ENCODE measurements at regions not wholly inside any gene's neighbourhood (a gene's known extent, or its start where the extent isn't known, plus 50 kb on each side); places are given as distances from the start of the nearest gene placed in this dataset.

DNA sequence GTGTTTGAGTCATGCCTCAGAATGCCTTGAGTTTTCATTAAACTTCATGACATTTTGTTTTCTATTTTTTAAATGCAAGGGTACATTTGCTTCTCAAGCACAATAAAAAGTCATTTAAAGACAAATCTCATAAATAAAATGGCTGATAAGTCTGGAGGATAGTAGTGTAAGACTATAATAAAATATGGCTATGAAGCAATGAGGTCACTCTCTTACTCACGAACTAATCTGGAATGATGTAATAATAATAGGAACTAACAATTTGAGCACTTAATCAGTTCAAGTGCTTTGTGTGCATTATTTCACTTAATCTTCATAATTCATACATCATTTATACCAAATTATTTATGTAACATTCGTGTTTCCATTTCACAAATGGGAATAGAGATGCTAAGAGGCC lies 149.3 kb upstream of the CTTNBP2 start:
- no peak for DNase-seq (ENCODE audit: low read depth)

- DNase-seq (ENCODE audit: low read depth): no peak
Observed at GRCh38 chr7:118026791-118027190, 153.6 kb upstream of the CTTNBP2 start.

DNA sequence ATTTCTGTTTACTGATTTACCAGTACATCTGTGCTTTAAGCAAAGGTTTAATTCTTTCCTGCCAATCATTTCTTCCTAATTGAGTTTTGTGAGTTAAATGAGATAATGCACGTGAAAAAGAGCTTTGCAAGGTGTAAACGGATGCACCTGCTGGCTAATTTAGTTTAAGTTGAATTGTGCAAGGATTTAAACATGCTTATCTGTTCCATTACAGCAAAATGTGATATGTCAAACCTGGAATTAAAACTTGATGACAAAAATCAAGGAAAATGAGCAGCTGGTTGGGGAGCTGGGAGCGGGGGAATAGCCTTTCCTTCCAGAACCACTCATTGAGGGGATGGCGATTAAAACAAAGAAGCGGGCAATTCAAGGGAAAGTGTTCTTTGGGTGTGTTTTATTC lies 155.0 kb upstream of the CTTNBP2 start:
- no peak for DNase-seq (ENCODE audit: low read depth)

GRCh38 chr7:118029826-118030422 lies 154.0 kb upstream of the LSM8 start:
- no peak for DNase-seq (ENCODE audit: low read depth)

- no peak for DNase-seq (ENCODE audit: low read depth)
Observed at GRCh38 chr7:118033273-118033672, 150.7 kb upstream of the LSM8 start.

DNA sequence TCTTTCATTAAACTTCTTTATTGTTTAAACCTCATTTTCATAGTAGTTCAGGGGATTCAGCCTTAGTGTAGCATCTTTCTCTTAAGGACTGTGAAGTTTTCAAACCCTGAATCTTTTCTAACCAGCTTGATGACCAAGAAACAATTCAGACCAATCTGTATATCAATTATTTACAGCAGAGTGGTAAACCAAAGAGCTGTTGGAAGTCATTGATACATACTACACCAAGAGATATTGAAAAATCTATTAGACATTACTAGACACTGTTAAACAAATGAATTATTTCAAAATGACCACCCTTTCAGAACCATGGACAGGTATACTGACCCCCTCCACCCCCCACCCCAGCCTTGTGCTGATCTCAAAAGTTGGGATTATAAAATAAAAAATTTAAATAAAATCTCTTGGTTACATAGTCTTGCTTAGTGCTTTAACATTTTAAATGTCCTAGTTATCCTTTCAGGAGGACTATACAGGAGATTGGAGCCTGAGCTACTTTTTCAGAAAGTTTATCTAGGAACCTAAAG lies 143.9 kb upstream of the LSM8 start:
- DNase-seq (ENCODE audit: low read depth): no peak

GRCh38 chr7:118040562-118040961 lies 143.4 kb upstream of the LSM8 start:
- no peak for DNase-seq (ENCODE audit: low read depth)

- DNase-seq (ENCODE audit: low read depth): no peak
Observed at GRCh38 chr7:118041251-118041878, 142.6 kb upstream of the LSM8 start.

DNA sequence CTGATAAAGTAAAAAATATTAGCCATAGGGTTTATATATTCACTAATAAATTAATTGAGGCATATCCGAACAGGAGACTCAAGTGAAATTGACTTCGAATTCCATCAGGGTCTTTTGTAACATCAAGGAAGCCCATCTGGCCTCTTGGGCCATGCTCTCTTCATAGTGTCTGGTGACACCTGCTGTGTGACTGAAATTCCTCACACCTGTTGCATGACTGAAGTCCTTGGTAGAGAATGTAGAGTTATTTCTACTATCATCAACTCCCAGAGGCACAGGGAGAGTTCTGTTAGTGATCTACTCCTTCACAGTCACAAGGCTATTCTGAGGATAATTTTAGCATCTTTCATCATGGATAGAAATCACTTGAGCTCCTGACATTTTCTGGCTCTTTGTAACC lies 138.3 kb upstream of the LSM8 start:
- no peak for DNase-seq (ENCODE audit: low read depth)

GRCh38 chr7:118046086-118046485 lies 137.9 kb upstream of the LSM8 start:
- DNase-seq (ENCODE audit: low read depth): no peak

GRCh38 chr7:118046801-118047200 lies 137.2 kb upstream of the LSM8 start:
- DNase-seq (ENCODE audit: low read depth): no peak

DNA sequence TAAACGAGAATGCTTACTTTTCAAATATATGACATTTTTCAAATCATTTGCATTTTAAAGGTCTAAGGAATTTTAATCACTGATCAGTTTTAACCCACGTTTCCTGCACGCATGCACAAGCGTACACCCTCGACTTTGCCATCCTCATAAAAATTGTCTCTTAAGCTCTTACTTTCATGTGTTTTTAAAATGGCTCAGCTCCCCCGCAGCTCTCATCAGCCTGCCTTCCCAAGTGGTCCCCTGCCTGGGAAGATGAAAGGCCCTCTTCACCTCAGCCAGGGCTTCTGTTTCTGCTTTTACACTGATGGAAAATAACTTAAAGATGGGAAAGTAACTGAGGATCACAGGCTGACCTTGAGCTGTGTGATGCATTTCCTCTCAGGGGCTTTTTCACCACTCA lies 131.6 kb upstream of the LSM8 start:
- DNase-seq (ENCODE audit: low read depth): no peak

DNA sequence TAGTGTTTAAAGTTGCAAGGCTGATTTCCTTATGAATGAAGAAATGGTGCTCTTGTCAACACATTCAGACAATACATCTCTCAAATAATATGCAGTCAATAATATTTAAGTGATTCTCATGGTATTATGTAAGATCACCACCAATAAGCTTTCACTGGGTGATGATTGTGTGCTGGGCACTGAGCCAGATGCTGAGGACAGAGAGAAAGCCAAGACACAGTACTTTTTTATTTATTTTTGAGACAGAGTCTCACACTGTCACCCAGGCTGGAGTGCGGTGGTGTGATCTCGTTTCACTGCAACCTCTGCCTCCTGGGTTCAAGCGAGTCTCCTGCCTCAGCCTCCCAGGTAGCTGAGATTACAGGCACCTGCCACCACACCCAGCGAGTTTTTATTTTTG lies 130.6 kb upstream of the LSM8 start:
- no peak for DNase-seq (ENCODE audit: low read depth)

GRCh38 chr7:118054529-118054928 lies 129.4 kb upstream of the LSM8 start:
- no peak for DNase-seq (ENCODE audit: low read depth)

DNA sequence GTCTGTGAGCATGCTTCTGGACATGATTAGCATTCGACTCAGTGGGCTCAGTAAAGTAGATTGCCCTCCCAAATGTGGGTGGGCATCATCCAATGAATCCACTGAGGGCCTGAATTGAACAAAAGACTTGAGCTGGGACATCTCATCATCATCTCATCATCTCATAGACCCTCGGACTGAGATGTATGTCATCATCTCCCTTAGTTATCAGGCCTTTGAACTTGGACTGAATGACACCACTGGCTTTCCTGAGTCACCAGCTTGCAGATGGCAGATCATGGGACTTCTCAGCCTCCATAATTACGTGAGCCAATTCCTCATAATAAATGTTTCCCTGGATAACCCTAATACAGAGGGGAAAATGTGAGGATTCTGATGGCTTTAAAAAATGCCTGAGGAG lies 128.3 kb upstream of the LSM8 start:
- no peak for DNase-seq (ENCODE audit: low read depth)

- DNase-seq (ENCODE audit: low read depth): no peak
Observed at GRCh38 chr7:118057404-118057803, 126.6 kb upstream of the LSM8 start.

- DNase-seq (ENCODE audit: low read depth): no peak
Observed at GRCh38 chr7:118059209-118059608, 124.8 kb upstream of the LSM8 start.

GRCh38 chr7:118060692-118061091 lies 123.3 kb upstream of the LSM8 start:
- DNase-seq (ENCODE audit: low read depth): no peak

DNA sequence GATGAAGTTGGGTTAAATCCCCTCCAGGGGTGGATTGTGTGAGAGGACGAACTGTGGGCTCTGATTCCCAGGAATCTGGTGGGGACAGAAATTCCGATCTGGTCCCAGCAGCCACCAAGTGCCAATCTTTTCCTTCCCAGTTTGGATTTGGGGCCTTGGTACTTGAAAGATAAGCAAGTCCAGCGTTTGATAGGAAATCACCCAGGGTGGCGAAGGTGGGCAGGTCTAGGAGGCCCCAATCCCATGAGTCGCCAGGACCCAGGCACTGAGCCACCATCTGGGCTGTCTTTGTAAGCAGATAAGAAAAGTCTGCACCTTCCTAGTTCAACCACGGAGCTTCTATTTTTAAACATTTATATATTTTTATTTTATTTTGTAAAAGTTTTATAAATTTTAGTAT lies 122.6 kb upstream of the LSM8 start:
- DNase-seq (ENCODE audit: low read depth): no peak

GRCh38 chr7:118072893-118073674 lies 110.9 kb upstream of the LSM8 start:
- no peak for DNase-seq (ENCODE audit: low read depth)

DNA sequence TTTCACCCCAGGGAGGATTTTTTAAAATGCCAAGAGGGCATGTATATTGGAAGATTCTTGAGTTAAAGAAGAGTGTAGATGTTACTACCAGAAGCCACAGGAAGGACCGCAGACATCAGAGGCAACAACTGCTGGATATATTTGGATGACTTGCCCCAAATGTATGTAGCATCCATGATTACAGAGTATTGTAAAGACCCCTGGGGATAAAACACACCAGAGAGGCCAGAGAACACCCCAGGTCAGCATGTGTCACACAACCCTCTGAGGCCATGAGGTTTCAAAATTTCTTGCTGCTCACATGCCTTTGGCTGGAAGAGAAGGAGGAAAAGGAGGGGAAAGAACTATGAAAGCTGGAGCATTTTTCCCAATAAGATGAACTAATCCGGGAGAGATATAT lies 108.0 kb upstream of the LSM8 start:
- DNase-seq (ENCODE audit: low read depth): no peak

DNA sequence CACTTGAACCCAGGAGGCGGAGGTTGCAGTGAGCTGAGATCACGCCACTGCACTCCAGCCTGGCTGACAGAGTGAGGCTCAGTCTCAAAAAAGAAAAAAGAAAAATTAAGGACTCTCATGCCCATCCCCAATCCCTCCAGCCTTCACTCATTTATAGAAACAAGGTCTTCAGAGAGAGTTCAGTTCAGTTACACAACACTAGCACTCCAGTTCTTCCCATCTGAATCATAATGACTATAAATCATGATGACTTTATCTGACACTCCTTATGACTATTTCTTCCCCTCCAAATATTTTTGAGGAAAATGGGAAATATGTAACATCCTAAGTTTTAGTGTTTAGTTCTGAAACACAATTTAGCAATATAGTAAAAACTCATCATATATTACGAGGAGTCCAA lies 107.4 kb upstream of the LSM8 start:
- DNase-seq (ENCODE audit: low read depth): no peak

DNA sequence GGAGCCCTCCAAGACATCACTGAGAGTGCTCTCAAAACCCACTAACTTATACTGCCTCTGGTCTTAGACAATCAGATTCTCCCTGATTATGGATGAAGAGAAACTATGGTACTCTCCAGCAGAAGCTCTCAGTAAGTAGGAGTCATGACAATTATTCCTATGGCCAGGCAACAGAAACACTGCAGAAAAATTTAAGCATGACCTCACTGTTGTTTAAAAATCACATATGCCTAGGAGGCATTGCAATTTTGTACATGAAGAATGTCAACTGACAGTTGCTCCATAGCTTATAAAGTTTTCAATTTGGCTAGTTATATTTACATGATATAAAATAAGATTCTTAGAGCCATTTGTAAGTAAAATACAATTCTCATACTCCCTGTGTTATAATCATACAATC lies 105.9 kb upstream of the LSM8 start:
- no peak for DNase-seq (ENCODE audit: low read depth)
